Testis (tissue), 2 donors: ENCODE measurements at regions not wholly inside any gene's neighbourhood (a gene's known extent, or its start where the extent isn't known, plus 50 kb on each side); places are given as distances from the start of the nearest gene placed in this dataset.

ENCODE experiments used
- CTCF ChIP-seq, 3 experiments: fragments of 450-650 bp in 2 of 3; fragments of 200-600 bp in 1 of 3; sonication (generic) in 1 of 3; IDR thresholded peaks; one replicate each; pipeline ENCODE4 v1.5.1; 2016 to 2019; ENCODE audit warnings: antibody characterized with exemption in 3 of 3, mild to moderate bottlenecking in 2 of 3, moderate library complexity in 1 of 3
- POLR2A ChIP-seq: fragments of 450-650 bp; IDR thresholded peaks from one replicate; pipeline ENCODE4 v1.6.1; 2017; ENCODE audit warnings: antibody characterized with exemption, mild to moderate bottlenecking, moderate library complexity

GRCh38 chrX:39716802-39717540 lies 380.8 kb downstream of the BCOR start:
- TF ChIP-seq CTCF (IDR thresholded peaks at IDR 0.05) (no peak), POLR2A (no peak)
